ENCODE measurements at regions not wholly inside any gene's neighbourhood (a gene's known extent, or its start where the extent isn't known, plus 50 kb on each side); places are given as distances from the start of the nearest gene placed in this dataset.
"Not testable (repeated sequence)": the region's sequence is repeated elsewhere in the genome, so short reads cannot be mapped to it uniquely, and the experiment has no call there.

DNA sequence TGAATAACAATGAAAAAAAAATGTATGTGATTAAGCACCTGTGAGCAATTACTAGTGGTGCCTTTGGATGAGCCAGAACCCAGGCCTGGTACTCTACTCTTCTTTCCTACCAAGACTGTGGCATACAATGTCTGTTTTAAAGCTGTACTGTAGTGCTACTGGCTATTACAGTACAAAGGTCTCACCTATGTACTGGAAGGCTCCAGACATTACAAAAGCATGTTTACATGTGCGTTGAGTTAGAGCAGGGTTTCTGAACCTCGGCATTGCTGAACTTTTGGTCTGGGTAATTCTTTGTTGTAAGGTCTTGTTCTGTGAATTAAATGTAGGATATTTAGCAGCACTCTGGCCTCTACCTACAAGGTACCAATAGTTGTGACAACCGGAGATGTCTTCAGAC is 153.8 kb downstream of the SPATA18 start:
- POLR2A ChIA-PET = no interaction called here
- TF ChIP-seq, protein P1, sequence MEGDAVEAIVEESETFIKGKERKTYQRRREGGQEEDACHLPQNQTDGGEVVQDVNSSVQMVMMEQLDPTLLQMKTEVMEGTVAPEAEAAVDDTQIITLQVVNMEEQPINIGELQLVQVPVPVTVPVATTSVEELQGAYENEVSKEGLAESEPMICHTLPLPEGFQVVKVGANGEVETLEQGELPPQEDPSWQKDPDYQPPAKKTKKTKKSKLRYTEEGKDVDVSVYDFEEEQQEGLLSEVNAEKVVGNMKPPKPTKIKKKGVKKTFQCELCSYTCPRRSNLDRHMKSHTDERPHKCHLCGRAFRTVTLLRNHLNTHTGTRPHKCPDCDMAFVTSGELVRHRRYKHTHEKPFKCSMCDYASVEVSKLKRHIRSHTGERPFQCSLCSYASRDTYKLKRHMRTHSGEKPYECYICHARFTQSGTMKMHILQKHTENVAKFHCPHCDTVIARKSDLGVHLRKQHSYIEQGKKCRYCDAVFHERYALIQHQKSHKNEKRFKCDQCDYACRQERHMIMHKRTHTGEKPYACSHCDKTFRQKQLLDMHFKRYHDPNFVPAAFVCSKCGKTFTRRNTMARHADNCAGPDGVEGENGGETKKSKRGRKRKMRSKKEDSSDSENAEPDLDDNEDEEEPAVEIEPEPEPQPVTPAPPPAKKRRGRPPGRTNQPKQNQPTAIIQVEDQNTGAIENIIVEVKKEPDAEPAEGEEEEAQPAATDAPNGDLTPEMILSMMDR (IDR thresholded peaks at IDR 0.05; ENCODE audit: insufficient read depth, low read length, missing control alignments) = no peak

DNA sequence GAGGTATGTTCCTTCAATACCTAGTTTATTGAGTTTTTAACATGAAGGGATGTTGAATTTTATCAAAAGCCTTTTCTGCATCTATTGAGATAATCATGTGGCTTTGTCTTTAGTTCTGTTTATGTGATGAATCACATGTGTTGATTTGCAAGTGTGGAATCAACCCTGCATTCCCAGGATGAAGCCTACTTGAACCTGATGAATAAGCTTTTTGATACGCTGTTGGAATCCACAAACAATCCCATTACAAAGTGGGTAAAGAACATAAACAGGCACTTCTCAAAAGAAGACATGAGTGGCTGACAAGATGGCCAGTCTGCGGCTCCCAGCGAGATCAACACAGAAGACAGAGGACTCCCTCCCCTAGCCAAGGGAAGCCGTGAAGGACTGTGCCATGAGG is 156.0 kb downstream of the SPATA18 start:
- CTCF ChIA-PET; POLR2A ChIA-PET; H3K4me3 ChIP-seq (ENCODE audit: low read depth, low read length); DNase-seq (ENCODE audit: low read depth, low spot score): not testable (repeated sequence)

More for the DNA sequence above, 153.8 kb downstream of the SPATA18 start:
- CTCF ChIA-PET = no interaction called here
- H3K4me3 ChIP-seq (ENCODE audit: low read depth, low read length) = no peak overlapping the region
- DNase-seq (ENCODE audit: low read depth, low spot score) = no peak

DNA sequence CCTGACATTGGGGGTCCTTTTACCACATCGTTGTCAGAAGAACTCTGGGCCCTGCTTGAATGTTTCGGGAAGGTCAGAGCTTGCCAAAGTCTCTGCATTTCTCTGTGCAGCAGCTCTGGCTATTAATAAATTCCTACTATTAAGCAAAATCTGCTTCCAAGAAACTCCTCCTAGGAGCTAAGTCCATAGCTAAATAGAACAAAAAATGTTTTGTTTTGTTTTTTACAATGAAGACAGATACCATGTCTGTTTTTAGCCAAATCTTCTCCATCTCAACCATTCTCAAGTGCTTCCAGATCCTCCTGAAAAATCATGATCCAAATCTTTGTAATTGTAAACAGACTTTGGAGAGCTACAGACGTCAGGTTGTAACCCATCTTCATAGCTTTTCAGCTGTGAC is 161.6 kb downstream of the SPATA18 start:
- H3K4me3 ChIP-seq (ENCODE audit: low read depth, low read length) = no peak overlapping the region
- no peak for DNase-seq (ENCODE audit: low read depth, low spot score)
- TF ChIP-seq, protein P1 (IDR thresholded peaks at IDR 0.05; ENCODE audit: insufficient read depth, low read length, missing control alignments) = no peak
- ChIA-PET POLR2A (no interaction called here), CTCF (no interaction called here)

DNA sequence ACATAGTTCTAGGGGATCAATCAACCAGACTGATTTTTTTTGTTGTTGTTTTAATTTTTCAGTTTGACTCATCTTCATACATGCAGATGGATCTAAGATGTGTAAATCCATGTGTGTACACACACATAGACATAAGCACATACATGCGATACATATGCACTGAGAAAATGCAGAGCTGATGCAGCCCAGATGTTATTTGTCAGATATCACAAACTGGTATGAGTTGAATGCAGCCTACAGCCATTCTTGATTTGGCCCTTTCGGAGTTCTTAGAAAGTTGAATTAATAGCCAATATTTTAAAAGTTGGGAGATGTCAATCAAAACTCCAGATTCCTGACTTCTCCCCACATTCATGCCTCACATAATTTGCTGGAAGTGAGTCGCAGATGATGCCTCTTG is 180.4 kb downstream of the SPATA18 start:
- CTCF ChIA-PET = no interaction called here
- TF ChIP-seq, protein P1 (IDR thresholded peaks at IDR 0.05; ENCODE audit: insufficient read depth, low read length, missing control alignments) = no peak
- POLR2A ChIA-PET = no interaction called here
- H3K4me3 ChIP-seq (ENCODE audit: low read depth, low read length) = no peak overlapping the region
- DNase-seq (ENCODE audit: low read depth, low spot score) = no peak

DNA sequence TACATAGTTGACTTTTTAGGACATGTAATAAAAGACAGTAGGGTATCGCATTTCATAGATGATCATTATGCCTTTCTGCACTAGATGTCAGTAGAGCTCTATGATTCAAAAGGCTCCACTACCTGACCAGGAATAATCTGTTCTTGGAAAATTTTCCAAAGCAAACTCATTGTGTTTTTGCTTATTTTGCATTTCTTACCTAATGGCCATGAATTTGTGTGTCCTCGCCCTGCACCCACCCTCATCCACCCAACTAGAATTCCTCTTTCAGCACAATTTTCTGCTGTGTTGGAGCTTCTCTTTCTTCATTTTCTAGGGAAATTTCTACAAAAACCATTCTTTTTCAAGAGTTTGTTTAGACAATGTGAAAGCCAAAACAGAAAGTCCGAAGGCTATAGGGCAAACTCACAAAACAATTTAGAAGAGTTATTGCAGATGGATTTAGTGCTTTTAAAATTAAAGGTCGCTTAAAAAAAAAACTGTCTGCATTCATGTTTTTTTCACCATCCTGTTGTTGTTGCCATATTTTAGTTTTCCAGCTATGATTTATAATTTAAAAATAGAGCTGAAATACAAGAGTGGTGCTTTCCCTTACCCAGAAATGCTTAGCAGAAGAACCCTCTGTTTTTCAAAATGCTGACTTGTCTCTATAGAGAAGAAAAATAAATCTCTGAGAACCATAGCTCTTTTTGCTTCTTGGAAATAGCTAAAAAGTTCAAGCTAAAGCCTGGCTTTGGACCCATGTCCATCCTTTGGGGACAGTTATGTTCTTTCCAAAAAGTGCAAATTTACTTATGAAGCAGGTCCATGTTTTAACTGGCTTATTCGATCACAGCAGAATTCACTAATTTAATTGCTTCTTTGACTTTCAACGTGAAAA is 183.7 kb downstream of the SPATA18 start:
- TF ChIP-seq, protein P1 (IDR thresholded peaks at IDR 0.05; ENCODE audit: insufficient read depth, low read length, missing control alignments) = no peak
- POLR2A ChIA-PET = no interaction called here
- CTCF ChIA-PET = interaction anchor here (0.7 to 2.8 kb wide), 9 partner anchors 10 to 1999 kb away, joined by 3 to 10 read pairs (median 4); no protein-coding TSS in a partner anchor
- H3K4me3 ChIP-seq (ENCODE audit: low read depth, low read length) = no peak overlapping the region
- DNase-seq (ENCODE audit: low read depth, low spot score) = peak; percentile 14

DNA sequence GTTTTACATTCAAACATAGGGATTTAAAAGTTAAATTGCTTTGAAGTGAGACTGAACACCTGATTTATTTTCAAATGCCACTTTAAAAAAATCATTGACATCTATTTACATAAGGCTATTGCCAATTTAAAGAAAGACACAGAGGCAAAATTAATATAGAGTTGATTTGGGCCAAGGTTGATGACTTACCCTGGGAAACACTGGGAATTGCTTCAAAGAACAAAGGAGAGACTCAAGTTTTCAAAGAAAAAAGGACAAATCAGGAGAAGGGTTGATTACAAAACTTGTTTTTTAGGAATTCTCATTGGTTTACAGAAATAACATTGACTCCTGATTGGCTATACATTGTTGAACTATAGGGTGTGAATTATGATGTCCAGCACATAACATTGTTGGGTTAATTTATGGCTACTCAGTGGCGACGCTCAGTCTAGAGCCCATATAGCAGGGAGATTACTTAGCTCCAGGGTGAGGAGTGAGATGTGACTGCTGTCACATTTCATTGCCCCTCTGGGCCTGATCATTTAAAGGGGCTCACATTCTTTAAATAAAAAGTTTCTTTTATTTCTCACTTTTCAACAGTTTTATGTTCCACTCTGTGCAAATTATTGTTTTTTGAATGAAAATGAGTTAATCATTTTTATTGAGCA is 184.6 kb downstream of the SPATA18 start:
- ChIA-PET CTCF (interaction anchor here (0.7 to 2.8 kb wide), 4 partner anchors 13 to 1554 kb away, joined by 4 to 10 read pairs (median 6); no protein-coding TSS in a partner anchor), POLR2A (no interaction called here)
- no peak overlapping the region for H3K4me3 ChIP-seq (ENCODE audit: low read depth, low read length)
- TF ChIP-seq, protein P1 (IDR thresholded peaks at IDR 0.05; ENCODE audit: insufficient read depth, low read length, missing control alignments) = no peak
- no peak for DNase-seq (ENCODE audit: low read depth, low spot score)
